Endothelial cell of umbilical vein (primary cell): ENCODE measurements at regions not wholly inside any gene's neighbourhood (a gene's known extent, or its start where the extent isn't known, plus 50 kb on each side); places are given as distances from the start of the nearest gene placed in this dataset.

Source experiments
- BruUV-seq: library from RNA; stranded (reverse); fragments of 400-500 nt; replicated peaks from 2 replicates; lab custom pipeline; 2021; lab: Mats Ljungman, UMichigan
- CTCF ChIA-PET: fragments of 300-600, 350-600 bp; sonication (Branson Sonifier 250); formaldehyde crosslinking; loops from one replicate; lab custom pipeline; 2021; ENCODE audit warnings: antibody characterized with exemption, inconsistent platforms; lab: Charles Lee
- POLR2A ChIA-PET: fragments of 300-600, 350-600 bp; sonication (Branson Sonifier 250); formaldehyde crosslinking; loops from one replicate; lab custom pipeline; 2021; ENCODE audit warnings: antibody characterized with exemption, inconsistent platforms; lab: Charles Lee
- DNase-seq: peaks from one replicate; pipeline ENCODE4 v3.0.0-alpha.2; 2011; ENCODE audit warnings: low read depth, low spot score
- FAIRE-seq: peaks from 2 replicates; lab custom pipeline; 2011; peaks lifted over from hg19 to GRCh38; lab: Jason Lieb, UNC
- H2AFZ ChIP-seq: 2 replicates; pipeline ENCODE4 v1.6.0; 2012; ENCODE audit warnings: low read depth, low read length, control low read depth, inconsistent platforms
- H3K27ac ChIP-seq: 2 replicates; pipeline ENCODE4 v1.5.1; 2011; ENCODE audit warnings: low read depth, mild to moderate bottlenecking, control low read depth, low read length, moderate library complexity; ENCODE audit not compliant: insufficient read depth
- H3K27me3 ChIP-seq, 2 experiments: 2 replicates each; pipeline versions ENCODE4 v1.6.0 to v1.6.1; 2011; ENCODE audit warnings: low read length in 2 of 2, mixed read lengths in 1 of 2; ENCODE audit not compliant: control insufficient read depth in 2 of 2, insufficient read depth in 2 of 2
- H3K36me3 ChIP-seq, 2 experiments: 2 replicates in 1 of 2; 3 replicates in 1 of 2; pipeline ENCODE4 v1.5.1; 2011; ENCODE audit warnings: low read length in 2 of 2, mild to moderate bottlenecking in 1 of 2, moderate library complexity in 1 of 2; ENCODE audit not compliant: control insufficient read depth in 2 of 2, insufficient read depth in 2 of 2; ENCODE audit errors: extremely low read depth in 1 of 2
- H3K4me1 ChIP-seq: 3 replicates; pipeline ENCODE4 v1.5.1; 2011; ENCODE audit warnings: mild to moderate bottlenecking, low read length; ENCODE audit not compliant: control insufficient read depth, insufficient read depth; ENCODE audit errors: extremely low read depth
- H3K4me2 ChIP-seq: 2 replicates; pipeline ENCODE4 v1.6.1; 2011; ENCODE audit warnings: low read length, control low read depth, mixed read lengths; ENCODE audit not compliant: insufficient read depth
- H3K4me3 ChIP-seq, 3 experiments: fragments of 200-600 bp in 1 of 3; sonication (generic), shearing (Covaris generic) in 1 of 3; replicated peaks in 1 of 3; 2 replicates each; pipeline ENCODE4 v1.5.1; 2011 to 2016; ENCODE audit warnings: control low read depth in 3 of 3, low read length in 3 of 3, mild to moderate bottlenecking in 2 of 3, inconsistent platforms in 1 of 3, low read depth in 1 of 3, moderate library complexity in 1 of 3; ENCODE audit not compliant: insufficient read depth in 1 of 3
- H3K79me2 ChIP-seq: 2 replicates; pipeline ENCODE4 v1.6.0; 2012; ENCODE audit warnings: low read length, inconsistent platforms; ENCODE audit not compliant: control insufficient read depth, insufficient read depth
- H3K9ac ChIP-seq: replicated peaks from 2 replicates; pipeline ENCODE3; 2011; ENCODE audit warnings: low read length, control low read depth; ENCODE audit not compliant: insufficient read depth; ENCODE audit errors: extremely low read depth
- H3K9me1 ChIP-seq: replicated peaks from 3 replicates; pipeline ENCODE4 v1.6.0; 2011; ENCODE audit warnings: mild to moderate bottlenecking, low read length; ENCODE audit not compliant: control insufficient read depth, insufficient read depth; ENCODE audit errors: extremely low read depth
- H3K9me3 ChIP-seq: replicated peaks from 2 replicates; pipeline ENCODE4 v1.5.1; 2012; ENCODE audit warnings: low read length, inconsistent platforms; ENCODE audit not compliant: control insufficient read depth, insufficient read depth
- H4K20me1 ChIP-seq: replicated peaks from 2 replicates; pipeline ENCODE3; 2011; ENCODE audit warnings: mild to moderate bottlenecking, low read length; ENCODE audit not compliant: control insufficient read depth, insufficient read depth; ENCODE audit errors: extremely low read depth
- CTCF ChIP-seq, 2 donors: IDR thresholded peaks; 1 replicate in 1 of 2; 2 replicates in 1 of 2; pipeline ENCODE4 v1.5.1; 2011; ENCODE audit warnings: low read length in 2 of 2, mild to moderate bottlenecking in 2 of 2, moderate library complexity in 2 of 2, control low read depth in 1 of 2, inconsistent platforms in 1 of 2, low read depth in 1 of 2; ENCODE audit not compliant: insufficient read depth in 1 of 2; ENCODE audit errors: extremely low read depth in 1 of 2
- EZH2 ChIP-seq: IDR thresholded peaks from 2 replicates; pipeline ENCODE4 v1.6.1; 2012; ENCODE audit warnings: borderline replicate concordance, low read depth, mild to moderate bottlenecking, moderate library complexity, low read length, inconsistent platforms; ENCODE audit not compliant: severe bottlenecking
- FOS ChIP-seq: IDR thresholded peaks from 2 replicates; pipeline ENCODE4 v1.6.1; 2011; ENCODE audit warnings: mild to moderate bottlenecking, low read length, moderate library complexity, borderline replicate concordance; ENCODE audit not compliant: insufficient read depth
- GATA2 ChIP-seq: IDR thresholded peaks from 2 replicates; pipeline ENCODE4 v1.7.0; 2011; ENCODE audit warnings: low read depth, mild to moderate bottlenecking, moderate library complexity, mixed read lengths, low read length; ENCODE audit not compliant: insufficient read length, insufficient read depth
- JUN ChIP-seq: IDR thresholded peaks from 2 replicates; pipeline ENCODE4 v1.6.1; 2011; ENCODE audit warnings: borderline replicate concordance, low read depth; ENCODE audit not compliant: insufficient read length, insufficient read depth
- MAX ChIP-seq: IDR thresholded peaks from 2 replicates; pipeline ENCODE4 v1.6.1; 2011; ENCODE audit not compliant: insufficient read depth, insufficient read length
- MYC ChIP-seq: IDR thresholded peaks from one replicate; pipeline ENCODE4 v1.6.1; 2011; ENCODE audit warnings: mild to moderate bottlenecking, low read depth, low read length
- POLR2A ChIP-seq: IDR thresholded peaks from 2 replicates; pipeline ENCODE4 v1.6.1; 2012; ENCODE audit warnings: low read depth, mild to moderate bottlenecking, control low read depth, low read length
- POLR2AphosphoS5 ChIP-seq: IDR thresholded peaks from 2 replicates; pipeline ENCODE4 v1.6.1; 2012; ENCODE audit warnings: low read depth, mild to moderate bottlenecking, control low read depth, low read length, moderate library complexity; ENCODE audit not compliant: insufficient read depth
- dilution Hi-C: fragments of 300-500 bp; cut with MboI; formaldehyde crosslinking; loops from one replicate; pipeline ENCODE4 v1.15.0; 2019; ENCODE audit warnings: low sequenced_read_pairs; ENCODE audit not compliant: extremely low pct_ligation_motif_present
- intact Hi-C: fragments of 100-400 bp; cut with micrococcal nuclease; formaldehyde crosslinking; loops from one replicate; pipeline ENCODE4 v1.10.0; 2022

- no peak overlapping the region for H3K4me3 ChIP-seq
- H3K4me1 ChIP-seq = no peaks in the 10 kb centered on the region
- no peak for DNase-seq
- CTCF ChIA-PET = interaction anchor here (1.0 to 1.4 kb wide), 2 partner anchors 10 to 11 kb away, joined by 3 to 4 read pairs; no protein-coding TSS in a partner anchor
- intact Hi-C loops = no loop called here
- BruUV-seq = no TSS peak
- H3K9me3 ChIP-seq = no peaks in the 10 kb centered on the region
- no peaks in the 10 kb centered on the region for H3K79me2 ChIP-seq
- FAIRE-seq = no peak
- H3K36me3 ChIP-seq = no peaks in the 10 kb centered on the region
- H4K20me1 ChIP-seq = no peaks in the 10 kb centered on the region
- TF ChIP-seq MYC (no peak), POLR2AphosphoS5 (no peak), FOS (no peak), JUN (no peak), CTCF (IDR thresholded peaks at IDR 0.05; ENCODE audit: extremely low read depth in 1 of 2, insufficient read depth in 1 of 2, low read depth in 1 of 2, low read length in 2 of 2) (no peak), MAX (no peak), EZH2 (no peak), POLR2A (no peak), GATA2 (no peak)
- H3K9ac ChIP-seq = no peak overlapping the region
- no peak overlapping the region for H3K4me2 ChIP-seq
- dilution Hi-C loops = no loop called here
- H3K27ac ChIP-seq = no peak overlapping the region
- H3K27me3 ChIP-seq = no peaks in the 10 kb centered on the region
- no peak overlapping the region for H2AFZ ChIP-seq
- POLR2A ChIA-PET = no interaction called here
- no peaks in the 10 kb centered on the region for H3K9me1 ChIP-seq
Observed at GRCh38 chr16:66143415-66143814, 223.1 kb upstream of the CDH5 start.
